Caco-2 (cell line): ENCODE measurements at regions not wholly inside any gene's neighbourhood (a gene's known extent, or its start where the extent isn't known, plus 50 kb on each side); places are given as distances from the start of the nearest gene placed in this dataset.
"Not testable (repeated sequence)": the region's sequence is repeated elsewhere in the genome, so short reads cannot be mapped to it uniquely, and the experiment has no call there.

Experiments used
- BruUV-seq: library from RNA; stranded (reverse); fragments of 400-500 nt; replicated peaks from 2 replicates; lab custom pipeline; 2021; lab: Mats Ljungman, UMichigan
- CTCF ChIA-PET: fragments of 300-600 bp; sonication (Branson Sonifier 250); formaldehyde crosslinking; loops from one replicate; lab custom pipeline; 2022; ENCODE audit warnings: antibody characterized with exemption; lab: Charles Lee
- POLR2A ChIA-PET: fragments of 300-600 bp; sonication (Branson Sonifier 250); formaldehyde crosslinking; loops from one replicate; lab custom pipeline; 2022; ENCODE audit warnings: antibody characterized with exemption; lab: Charles Lee
- DNase-seq, 2 experiments: peaks; one replicate each; pipeline versions ENCODE4 v3.0.0 to v3.0.0-alpha.2; 2020 to 2022
- H3K27me3 ChIP-seq: replicated peaks from 2 replicates; pipeline ENCODE4 v1.6.0; 2011; ENCODE audit warnings: low read length; ENCODE audit not compliant: control insufficient read depth, insufficient read depth
- H3K36me3 ChIP-seq: 2 replicates; pipeline ENCODE4 v1.5.1; 2011; ENCODE audit warnings: low read length; ENCODE audit not compliant: control insufficient read depth, insufficient read depth
- H3K4me1 ChIP-seq: fragments of 250-450 bp; sonication (Bioruptor Pico); 2 replicates; pipeline ENCODE4 v1.5.1; 2020; ENCODE audit warnings: mild to moderate bottlenecking
- H3K4me3 ChIP-seq: 2 replicates; pipeline ENCODE4 v1.5.1; 2011; ENCODE audit warnings: low read depth, mild to moderate bottlenecking, control low read depth, low read length
- H3K9me3 ChIP-seq: fragments of 250-450 bp; sonication (Bioruptor Pico); 2 replicates; pipeline ENCODE4 v1.5.1; 2020; ENCODE audit warnings: mild to moderate bottlenecking, moderate library complexity
- H3K27ac Mint-ChIP-seq: one replicate; pipeline ENCODE4 v1.8.0; 2022; ENCODE audit warnings: mixed read lengths; ENCODE audit not compliant: unreplicated experiment
- H3K27me3 Mint-ChIP-seq: one replicate; pipeline ENCODE4 v1.8.0; 2022; ENCODE audit warnings: mixed read lengths; ENCODE audit not compliant: insufficient read depth, unreplicated experiment
- H3K36me3 Mint-ChIP-seq: one replicate; pipeline ENCODE4 v1.8.0; 2022; ENCODE audit warnings: mild to moderate bottlenecking, mixed read lengths; ENCODE audit not compliant: insufficient read depth, unreplicated experiment
- H3K4me1 Mint-ChIP-seq: one replicate; pipeline ENCODE4 v1.8.0; 2022; ENCODE audit warnings: low read depth, mixed read lengths; ENCODE audit not compliant: unreplicated experiment
- H3K4me3 Mint-ChIP-seq: one replicate; pipeline ENCODE4 v1.8.0; 2022; ENCODE audit warnings: mild to moderate bottlenecking, moderate library complexity, mixed read lengths; ENCODE audit not compliant: unreplicated experiment
- H3K9me3 Mint-ChIP-seq: one replicate; pipeline ENCODE4 v1.8.0; 2022; ENCODE audit warnings: mixed read lengths; ENCODE audit not compliant: unreplicated experiment
- CTCF ChIP-seq, 2 experiments: fragments of 200-600 bp in 1 of 2; IDR thresholded peaks; 1 replicate in 1 of 2; 2 replicates in 1 of 2; pipeline versions ENCODE4 v1.5.1 to v1.8.0; 2011 to 2022; ENCODE audit warnings: antibody characterized with exemption in 1 of 2, control low read depth in 1 of 2, inconsistent platforms in 1 of 2, low read depth in 1 of 2, low read length in 1 of 2, mild to moderate bottlenecking in 1 of 2, moderate library complexity in 1 of 2; ENCODE audit not compliant: insufficient read depth in 1 of 2, severe bottlenecking in 1 of 2, unreplicated experiment in 1 of 2
- intact Hi-C: fragments of 100-400 bp; cut with micrococcal nuclease; formaldehyde crosslinking; loops from one replicate; pipeline ENCODE4 v1.10.0; 2022; ENCODE audit not compliant: unreplicated experiment

- BruUV-seq, result no TSS peak
- Histone ChIP-seq H3K27me3 (no peaks in the 10 kb centered on the region), H3K4me3 (no peak overlapping the region), H3K9me3 (no peaks in the 10 kb centered on the region; the same call in 1 of the 2 replicates), H3K36me3 (no peaks in the 10 kb centered on the region), H3K4me1 (peaks cover 16% of the 10 kb centered on the region)
- H3K27me3 Mint-ChIP-seq, result no peaks in the 10 kb centered on the region
- peaks cover 22% of the 10 kb centered on the region for H3K4me1 Mint-ChIP-seq
- H3K27ac Mint-ChIP-seq, result no peak overlapping the region
- H3K36me3 Mint-ChIP-seq, result peaks cover 6% of the 10 kb centered on the region
- no peak for DNase-seq
- CTCF ChIA-PET, result no interaction called here
- TF ChIP-seq CTCF (IDR thresholded peaks at IDR 0.05; ENCODE audit: insufficient read depth in 1 of 2, low read depth in 1 of 2, low read length in 1 of 2, severe bottlenecking in 1 of 2, unreplicated experiment in 1 of 2), result no peak
- H3K4me3 Mint-ChIP-seq, result no peak overlapping the region
- POLR2A ChIA-PET, result no interaction called here
- H3K9me3 Mint-ChIP-seq, result peaks cover 21% of the 10 kb centered on the region
- intact Hi-C loops, result no loop called here
These were observed 96.4 kb upstream of the RNU6-1 start for GRCh38 chr15:67936258-67936657.

GRCh38 chr15:67937153-67937761 lies 97.4 kb upstream of the RNU6-1 start:
- ChIA-PET POLR2A (no interaction called here), CTCF (no interaction called here)
- peak in 1 of 2 experiments; percentile 59 for DNase-seq
- Histone ChIP-seq H3K9me3 (no peaks in the 10 kb centered on the region; the same call in 1 of the 2 replicates), H3K27me3 (no peaks in the 10 kb centered on the region), H3K4me1 (peaks cover 26% of the 10 kb centered on the region), H3K4me3 (no peak overlapping the region), H3K36me3 (no peaks in the 10 kb centered on the region)
- peaks cover 32% of the 10 kb centered on the region for H3K4me1 Mint-ChIP-seq
- no peak overlapping the region for H3K27ac Mint-ChIP-seq
- no peak overlapping the region for H3K4me3 Mint-ChIP-seq
- BruUV-seq, result no TSS peak
- peaks cover 21% of the 10 kb centered on the region for H3K9me3 Mint-ChIP-seq
- no peak for TF ChIP-seq CTCF (IDR thresholded peaks at IDR 0.05; ENCODE audit: insufficient read depth in 1 of 2, low read depth in 1 of 2, low read length in 1 of 2, severe bottlenecking in 1 of 2, unreplicated experiment in 1 of 2)
- peaks cover 6% of the 10 kb centered on the region for H3K36me3 Mint-ChIP-seq
- intact Hi-C loops, result no loop called here
- H3K27me3 Mint-ChIP-seq, result no peaks in the 10 kb centered on the region

DNA sequence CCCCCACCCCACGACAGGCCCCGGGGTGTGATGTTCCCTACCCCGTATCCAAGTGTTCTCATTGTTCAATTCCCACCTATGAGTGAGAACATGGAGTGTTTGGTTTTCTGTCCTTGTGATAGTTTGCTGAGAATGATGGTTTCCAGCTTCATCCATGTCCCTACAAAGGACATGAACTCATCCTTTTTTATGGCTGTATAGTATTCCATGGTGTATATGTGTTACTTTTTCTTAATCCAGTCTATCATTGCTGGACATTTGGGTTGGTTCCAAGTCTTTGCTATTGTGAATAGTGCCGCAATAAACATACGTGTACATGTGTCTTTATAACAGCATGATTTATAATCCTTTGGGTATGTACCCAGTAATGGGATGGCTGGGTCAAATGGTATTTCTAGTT lies 99.3 kb upstream of the RNU6-1 start:
- H3K4me3 Mint-ChIP-seq, POLR2A ChIA-PET, intact Hi-C loops, DNase-seq, CTCF ChIA-PET, H3K27me3 ChIP-seq, H3K36me3 ChIP-seq, H3K9me3 ChIP-seq, H3K27me3 Mint-ChIP-seq, H3K27ac Mint-ChIP-seq, H3K4me3 ChIP-seq, H3K36me3 Mint-ChIP-seq, BruUV-seq: not testable (repeated sequence)
- Mint-ChIP-seq H3K9me3 (peaks cover 14% of the 10 kb centered on the region), H3K4me1 (peaks cover 38% of the 10 kb centered on the region)
- peaks cover 36% of the 10 kb centered on the region for H3K4me1 ChIP-seq

- CTCF ChIA-PET, intact Hi-C loops, H3K4me3 Mint-ChIP-seq, H3K27me3 ChIP-seq, POLR2A ChIA-PET, H3K9me3 ChIP-seq, H3K36me3 ChIP-seq, H3K27me3 Mint-ChIP-seq, BruUV-seq, DNase-seq, H3K4me3 ChIP-seq, H3K36me3 Mint-ChIP-seq, H3K9me3 Mint-ChIP-seq: not testable (repeated sequence)
- H3K27ac Mint-ChIP-seq, result peak overlapping the region; percentile 61
- H3K4me1 Mint-ChIP-seq, result peaks cover 38% of the 10 kb centered on the region
- peaks cover 40% of the 10 kb centered on the region for H3K4me1 ChIP-seq
These were observed 99.9 kb upstream of the RNU6-1 start for GRCh38 chr15:67939588-67940323.
